GM18873 (cell line): ENCODE measurements at regions not wholly inside any gene's neighbourhood (a gene's known extent, or its start where the extent isn't known, plus 50 kb on each side); places are given as distances from the start of the nearest gene placed in this dataset.

ENCODE experiments used
- ATAC-seq: cut with Tn5 transposase; IDR thresholded peaks from one replicate; pipeline ENCODE4 v1.9.1; 2021; ENCODE audit warnings: mild to moderate bottlenecking, moderate library complexity, moderate number of reproducible peaks; ENCODE audit not compliant: unreplicated experiment, low FRiP score

GRCh38 chr3:34988296-34988695 is 651.0 kb upstream of the ARPP21 start:
- ATAC-seq = no peak

DNA sequence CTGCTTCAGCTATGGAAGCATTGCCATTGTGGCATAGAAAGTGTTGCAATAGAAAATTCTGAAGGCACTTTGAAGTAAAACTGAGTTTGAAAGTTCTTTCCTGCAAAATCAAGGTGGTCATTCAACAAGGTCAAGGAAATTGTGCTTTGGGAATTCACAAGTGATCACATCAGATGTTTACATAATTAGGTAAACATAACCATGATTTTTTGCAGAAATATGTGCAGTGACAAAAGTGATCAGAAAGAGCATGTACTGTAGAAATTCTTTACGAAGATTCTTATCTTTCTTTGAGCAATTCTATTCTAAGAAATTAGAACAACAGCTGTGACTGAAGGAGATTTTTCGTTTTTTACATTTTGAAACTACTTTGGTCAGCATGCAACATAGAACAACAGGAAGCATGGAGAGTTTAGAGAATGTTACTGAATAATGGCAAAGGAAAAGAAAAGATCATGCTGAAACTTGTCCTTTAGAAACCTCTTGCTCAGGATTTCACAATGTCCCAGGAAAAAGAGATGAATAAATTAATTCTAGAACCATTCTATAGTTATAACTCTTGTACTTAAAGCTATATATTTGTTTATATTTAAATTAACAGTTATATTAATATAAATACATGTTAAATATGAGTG is 643.4 kb upstream of the ARPP21 start:
- no peak for ATAC-seq

DNA sequence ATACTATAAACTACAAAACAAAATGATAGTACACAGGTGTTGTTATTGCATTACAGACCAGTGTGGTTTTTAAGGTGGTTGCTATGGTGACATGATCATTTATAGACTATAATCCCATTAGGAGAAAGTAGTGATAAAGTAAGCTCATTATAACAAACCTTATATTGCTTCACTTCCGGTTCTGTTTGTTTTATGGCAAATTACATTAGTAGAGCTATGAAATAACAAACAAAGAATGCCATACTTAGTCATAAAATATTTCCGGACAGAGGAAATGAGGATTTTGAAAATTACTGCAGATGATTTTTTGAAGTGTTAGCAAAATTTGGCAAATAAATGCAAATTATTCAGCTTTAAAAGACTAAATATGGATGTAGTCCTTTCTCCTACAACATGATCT is 640.4 kb upstream of the ARPP21 start:
- no peak for ATAC-seq

DNA sequence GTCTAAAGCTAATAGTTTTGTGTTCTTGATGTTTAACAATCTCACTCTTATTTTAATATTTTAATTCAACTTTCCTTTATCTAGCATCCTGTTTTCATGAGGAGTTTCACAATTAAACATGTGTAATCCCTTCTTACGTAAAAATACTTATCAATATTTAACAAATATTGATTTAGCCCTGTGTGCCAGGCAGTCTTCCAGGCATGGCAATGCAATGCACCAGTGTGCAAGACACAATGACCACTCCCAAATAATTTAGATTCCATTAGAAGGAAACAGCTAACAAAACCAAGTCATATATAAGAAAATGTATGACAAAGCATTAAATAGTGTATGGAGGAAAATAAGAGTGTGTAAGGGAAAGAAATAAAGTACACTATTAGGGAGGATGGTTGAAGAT is 627.1 kb upstream of the ARPP21 start:
- ATAC-seq = no peak

DNA sequence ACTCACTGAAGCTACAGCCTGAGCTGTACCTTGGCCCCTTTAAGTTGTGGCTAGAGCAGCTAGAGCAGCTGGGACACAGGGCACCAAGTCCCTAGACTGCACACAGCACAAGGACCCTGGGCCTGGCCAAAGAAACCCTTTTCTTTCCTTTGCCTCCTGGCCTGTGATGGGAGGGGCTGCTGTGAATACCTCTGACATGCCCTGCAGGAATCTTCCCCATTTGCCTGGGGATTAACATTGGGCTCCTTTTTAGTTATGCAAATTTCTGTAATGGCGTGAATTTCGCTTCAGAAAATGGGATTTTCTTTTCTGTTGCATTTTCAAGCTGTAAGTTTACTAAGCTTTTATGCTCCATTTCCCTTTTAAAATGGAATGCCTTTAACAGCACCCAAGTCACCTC is 611.2 kb upstream of the ARPP21 start:
- no peak for ATAC-seq

- no peak for ATAC-seq
These were observed 596.9 kb upstream of the ARPP21 start for GRCh38 chr3:35042210-35042991.

DNA sequence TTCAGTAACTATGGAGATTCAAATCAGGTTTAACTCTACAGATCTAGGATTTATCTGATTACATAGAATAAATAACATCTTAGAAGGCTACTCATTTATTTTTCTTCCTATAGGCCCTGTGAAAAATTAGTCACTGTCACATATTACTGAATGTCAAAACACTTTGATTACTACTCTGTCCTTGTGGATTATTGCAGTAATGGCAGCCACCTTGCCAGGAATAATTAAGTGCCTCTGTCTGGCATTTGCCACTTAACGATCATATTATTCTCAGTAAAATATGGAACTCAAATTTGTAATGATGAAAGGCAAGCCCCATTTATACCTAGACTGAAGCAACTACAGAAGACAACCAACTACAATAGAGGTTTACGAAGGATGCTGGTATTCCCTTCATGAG is 596.3 kb upstream of the ARPP21 start:
- no peak for ATAC-seq

- ATAC-seq = no peak
These were observed 595.1 kb upstream of the ARPP21 start for GRCh38 chr3:35044190-35044589.

- no peak for ATAC-seq
These were observed 594.2 kb upstream of the ARPP21 start for GRCh38 chr3:35045118-35045517.

GRCh38 chr3:35064761-35065160 is 574.6 kb upstream of the ARPP21 start:
- no peak for ATAC-seq

- no peak for ATAC-seq
These were observed 573.4 kb upstream of the ARPP21 start for GRCh38 chr3:35065891-35066290.

GRCh38 chr3:35067750-35068149 is 571.6 kb upstream of the ARPP21 start:
- ATAC-seq = no peak

DNA sequence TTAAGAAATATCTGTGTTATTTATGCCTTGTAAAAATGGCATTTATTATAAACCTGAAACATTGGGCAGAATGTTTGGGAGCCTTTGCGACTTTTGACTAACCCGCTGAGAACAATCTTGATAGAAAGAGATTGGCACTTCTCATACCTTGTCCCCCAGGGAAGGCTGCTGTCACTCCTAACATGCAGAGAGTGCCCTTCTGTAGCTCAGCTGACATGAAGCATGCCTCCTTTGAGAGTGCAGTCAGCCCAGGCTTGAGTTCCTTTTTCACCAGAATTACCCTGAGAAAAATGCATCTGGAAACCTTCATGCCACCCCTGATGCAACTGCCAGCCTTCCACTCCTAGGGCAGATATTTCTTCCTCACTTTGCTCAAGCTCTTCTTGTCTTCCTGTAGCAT is 569.2 kb upstream of the ARPP21 start:
- ATAC-seq = no peak

DNA sequence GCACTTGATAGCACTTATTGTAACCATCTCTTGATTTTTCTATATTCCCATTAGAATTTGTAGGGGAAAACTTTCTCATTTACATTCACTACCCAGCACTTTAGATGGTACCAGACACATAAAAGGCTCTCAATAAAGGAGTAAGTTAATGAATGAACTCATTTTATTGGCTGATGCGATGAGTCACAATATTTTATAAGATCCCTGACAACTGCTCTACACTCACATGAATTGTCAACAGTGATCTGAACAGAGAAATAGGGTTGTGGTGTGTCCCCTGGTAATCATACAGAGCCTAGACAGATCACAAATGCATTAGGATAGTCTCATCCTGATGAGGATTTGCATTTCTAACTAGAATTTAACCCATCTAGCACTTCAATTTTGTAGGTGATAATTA is 567.6 kb upstream of the ARPP21 start:
- ATAC-seq = no peak

- ATAC-seq = no peak
These were observed 560.5 kb upstream of the ARPP21 start for GRCh38 chr3:35078780-35079179.

DNA sequence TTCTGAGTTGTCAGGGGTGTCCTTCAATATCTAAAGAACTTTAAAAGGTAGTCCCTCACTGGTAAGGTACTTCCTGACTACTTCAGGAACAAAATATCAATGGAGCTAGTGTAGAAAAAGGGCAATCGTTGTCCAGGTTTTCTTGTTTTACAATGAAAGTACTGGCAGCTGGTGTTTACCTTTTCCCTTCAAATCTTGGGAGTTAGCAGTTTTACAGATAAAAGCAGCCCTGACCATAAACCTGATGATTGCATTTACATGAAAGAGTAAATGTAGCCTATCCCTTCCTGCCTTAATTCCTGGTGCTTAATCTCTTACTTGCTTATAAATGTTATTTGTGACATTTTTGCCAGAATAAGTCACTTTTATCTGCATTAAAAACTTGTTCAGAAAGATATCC is 559.9 kb upstream of the ARPP21 start:
- no peak for ATAC-seq

DNA sequence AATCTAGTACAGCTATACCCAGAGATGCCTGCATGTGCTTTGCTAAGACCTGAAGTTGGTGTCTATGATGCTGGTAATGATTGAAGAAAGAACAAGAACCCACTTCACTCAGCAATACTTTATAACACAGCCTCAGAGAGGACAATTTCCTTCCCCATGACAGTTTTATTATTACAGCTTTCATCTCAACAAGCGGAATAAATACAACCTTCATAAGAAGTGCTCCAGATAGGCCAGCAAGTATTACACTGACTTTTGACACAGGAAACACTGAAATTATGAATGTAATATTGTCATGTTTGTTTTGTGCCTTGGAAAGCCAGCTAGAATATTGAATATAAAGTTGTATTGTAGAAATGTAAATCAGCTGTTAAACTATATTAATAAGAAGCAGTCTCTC is 557.4 kb upstream of the ARPP21 start:
- no peak for ATAC-seq

GRCh38 chr3:35088943-35089342 is 550.4 kb upstream of the ARPP21 start:
- ATAC-seq = no peak

GRCh38 chr3:35114686-35115085 is 524.6 kb upstream of the ARPP21 start:
- ATAC-seq = no peak

DNA sequence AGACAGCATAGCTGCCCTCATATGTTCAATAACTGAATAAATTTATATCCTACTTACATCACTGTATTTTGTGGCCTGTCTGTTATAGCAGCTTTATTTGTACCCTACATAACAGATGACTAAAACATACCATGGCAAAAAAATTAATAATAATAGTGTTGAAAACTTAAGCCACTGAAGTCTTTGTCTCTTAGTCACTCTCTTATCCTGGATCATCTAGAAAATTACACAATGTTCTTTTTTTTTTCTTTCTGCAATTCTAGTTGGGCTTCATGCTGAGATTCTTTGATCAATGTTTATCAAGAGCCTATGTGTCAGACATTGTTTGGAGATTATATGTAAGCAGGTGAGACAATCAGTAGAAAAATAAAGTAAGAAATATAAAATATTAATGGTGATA is 519.3 kb upstream of the ARPP21 start:
- no peak for ATAC-seq

GRCh38 chr3:35137612-35138011 is 501.7 kb upstream of the ARPP21 start:
- no peak for ATAC-seq

DNA sequence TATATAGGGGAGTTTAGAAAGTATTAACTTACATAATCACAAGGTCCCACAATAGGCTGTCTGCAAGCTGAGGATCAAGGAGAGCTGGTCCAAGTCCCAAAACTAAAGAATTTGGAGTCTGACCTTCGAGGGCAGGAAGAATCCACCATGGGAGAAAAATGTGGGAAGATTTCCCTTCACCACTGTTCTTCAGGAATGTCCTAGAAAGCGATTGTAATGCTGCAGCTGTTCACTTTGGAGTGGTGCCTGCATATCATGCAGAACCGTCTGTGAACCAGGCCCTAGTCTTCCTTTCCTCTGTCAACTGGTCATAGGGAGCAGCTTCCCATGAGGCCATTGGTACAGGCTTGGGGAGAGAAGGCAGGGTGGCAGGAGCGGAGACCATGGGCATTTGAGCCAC is 497.9 kb upstream of the ARPP21 start:
- no peak for ATAC-seq
